Activated naive CD4-positive, alpha-beta T cell treated with anti-CD3 and anti-CD28 coated beads for 36 hours (primary cell): ENCODE measurements at regions not wholly inside any gene's neighbourhood (a gene's known extent, or its start where the extent isn't known, plus 50 kb on each side); places are given as distances from the start of the nearest gene placed in this dataset.
A peak's percentile ranks its signal among the peaks of the same experiment; 100 is the strongest.

Source experiments
- CTCF ChIA-PET: fragments of 350-600 bp; sonication (Branson Sonifier 250); formaldehyde crosslinking; loops from one replicate; lab custom pipeline; 2021; ENCODE audit warnings: antibody characterized with exemption; lab: Charles Lee
- DNase-seq: peaks from one replicate; pipeline ENCODE4 v3.0.0-alpha.2; 2020
- H3K27ac Mint-ChIP-seq: one replicate; pipeline ENCODE4 v1.8.0; 2021; ENCODE audit warnings: mild to moderate bottlenecking, mixed read lengths
- H3K27me3 Mint-ChIP-seq: one replicate; pipeline ENCODE4 v1.8.0; 2021; ENCODE audit warnings: low read depth, mixed read lengths
- H3K36me3 Mint-ChIP-seq: one replicate; pipeline ENCODE4 v1.8.0; 2021; ENCODE audit warnings: low read depth, mixed read lengths
- H3K4me1 Mint-ChIP-seq: one replicate; pipeline ENCODE4 v1.8.0; 2021; ENCODE audit warnings: low read depth, mixed read lengths
- H3K4me3 Mint-ChIP-seq: one replicate; pipeline ENCODE4 v1.8.0; 2021; ENCODE audit warnings: mild to moderate bottlenecking, moderate library complexity, mixed read lengths
- H3K9me3 Mint-ChIP-seq: one replicate; pipeline ENCODE4 v1.8.0; 2021; ENCODE audit warnings: mixed read lengths
- intact Hi-C: fragments of 100-400 bp; cut with micrococcal nuclease; formaldehyde crosslinking; loops from one replicate; pipeline ENCODE4 v1.15.1; 2023

GRCh38 chr5:3288325-3288724, 307.3 kb upstream of the IRX1 start:
- intact Hi-C loops, result no loop called here

DNA sequence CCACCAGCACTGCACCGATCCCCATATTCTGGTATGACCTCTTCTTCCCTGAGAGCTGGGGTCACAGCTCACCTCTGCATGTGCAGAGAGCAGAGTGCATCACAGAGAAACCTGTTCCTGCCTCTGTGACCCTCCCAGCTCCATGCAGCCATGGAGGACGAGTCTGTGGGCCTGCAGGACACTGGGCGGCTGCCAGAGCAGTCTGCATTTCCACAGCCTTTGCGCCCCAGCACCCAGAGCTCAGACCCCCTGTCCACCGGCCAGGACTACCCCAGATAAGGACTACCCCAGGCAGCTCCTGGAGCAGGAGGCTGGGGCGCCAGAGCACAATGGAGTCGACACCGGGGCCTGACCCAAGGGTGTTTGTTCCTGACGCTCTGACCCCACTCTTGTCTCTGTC, 308.1 kb upstream of the IRX1 start:
- CTCF ChIA-PET, result no interaction called here
- intact Hi-C loops, result no loop called here
- Mint-ChIP-seq H3K27me3 (no peaks in the 10 kb centered on the region), H3K27ac (no peak overlapping the region), H3K4me3 (no peak overlapping the region), H3K9me3 (no peaks in the 10 kb centered on the region), H3K36me3 (no peaks in the 10 kb centered on the region), H3K4me1 (no peaks in the 10 kb centered on the region)
- DNase-seq, result no peak

More at GRCh38 chr5:3288325-3288724, 307.3 kb upstream of the IRX1 start:
- DNase-seq, result no peak
- CTCF ChIA-PET, result no interaction called here
- H3K27ac Mint-ChIP-seq, result no peak overlapping the region
- no peak overlapping the region for H3K4me3 Mint-ChIP-seq
- no peaks in the 10 kb centered on the region for H3K4me1 Mint-ChIP-seq
- no peaks in the 10 kb centered on the region for H3K36me3 Mint-ChIP-seq
- H3K9me3 Mint-ChIP-seq, result no peaks in the 10 kb centered on the region
- H3K27me3 Mint-ChIP-seq, result no peaks in the 10 kb centered on the region

DNA sequence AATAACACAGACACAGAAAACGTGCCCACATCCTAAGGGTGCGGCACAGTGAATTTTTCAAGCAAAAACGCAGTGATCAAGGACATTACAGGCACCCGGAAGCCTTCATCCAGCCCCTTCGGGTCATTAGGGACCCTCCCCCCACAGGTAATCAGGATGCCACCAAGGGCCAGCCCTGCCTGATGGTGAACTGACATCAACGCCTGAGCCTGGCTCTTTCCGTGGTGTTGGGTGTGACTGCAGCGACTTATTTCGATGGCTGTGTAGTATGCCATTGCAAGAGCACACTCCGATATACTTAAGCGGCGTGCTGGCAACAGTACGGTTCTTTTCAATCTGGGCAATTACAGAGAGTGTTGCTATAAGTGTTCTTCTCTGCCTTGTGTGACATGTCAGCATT, 310.0 kb upstream of the IRX1 start:
- Mint-ChIP-seq H3K27me3 (no peaks in the 10 kb centered on the region), H3K36me3 (no peaks in the 10 kb centered on the region), H3K27ac (no peak overlapping the region), H3K4me3 (no peak overlapping the region), H3K4me1 (no peaks in the 10 kb centered on the region), H3K9me3 (no peaks in the 10 kb centered on the region)
- intact Hi-C loops, result no loop called here
- no peak for DNase-seq
- CTCF ChIA-PET, result no interaction called here

DNA sequence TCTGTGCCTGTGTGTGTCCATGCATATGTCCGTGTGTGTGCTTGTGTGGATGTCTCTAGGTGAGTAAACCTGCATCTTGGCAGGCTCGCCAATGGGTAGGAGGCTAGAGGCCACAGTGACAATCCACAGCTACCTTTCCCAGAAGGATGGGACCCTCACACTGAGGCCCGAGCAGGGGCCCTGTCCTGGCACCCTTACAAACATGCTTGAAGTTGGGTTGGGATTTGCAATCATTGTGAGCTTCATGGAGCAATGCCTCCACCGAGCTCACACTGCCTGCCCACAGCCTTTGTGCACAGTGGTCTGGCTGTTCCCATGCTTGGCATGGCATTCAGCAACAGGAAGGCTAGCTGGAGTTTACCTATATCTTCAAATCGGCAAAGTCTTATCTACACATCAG, 311.1 kb upstream of the IRX1 start:
- CTCF ChIA-PET, result no interaction called here
- DNase-seq, result no peak
- no peak overlapping the region for H3K4me3 Mint-ChIP-seq
- intact Hi-C loops, result no loop called here
- H3K27me3 Mint-ChIP-seq, result peaks cover 2% of the 10 kb centered on the region
- no peaks in the 10 kb centered on the region for H3K36me3 Mint-ChIP-seq
- H3K27ac Mint-ChIP-seq, result no peak overlapping the region
- no peaks in the 10 kb centered on the region for H3K9me3 Mint-ChIP-seq
- no peaks in the 10 kb centered on the region for H3K4me1 Mint-ChIP-seq

- CTCF ChIA-PET, result no interaction called here
- H3K27ac Mint-ChIP-seq, result no peak overlapping the region
- intact Hi-C loops, result no loop called here
- H3K36me3 Mint-ChIP-seq, result no peaks in the 10 kb centered on the region
- no peak for DNase-seq
- H3K9me3 Mint-ChIP-seq, result no peaks in the 10 kb centered on the region
- peaks cover 2% of the 10 kb centered on the region for H3K27me3 Mint-ChIP-seq
- H3K4me3 Mint-ChIP-seq, result no peak overlapping the region
- no peaks in the 10 kb centered on the region for H3K4me1 Mint-ChIP-seq
Measured at GRCh38 chr5:3282841-3283240, 312.8 kb upstream of the IRX1 start.

DNA sequence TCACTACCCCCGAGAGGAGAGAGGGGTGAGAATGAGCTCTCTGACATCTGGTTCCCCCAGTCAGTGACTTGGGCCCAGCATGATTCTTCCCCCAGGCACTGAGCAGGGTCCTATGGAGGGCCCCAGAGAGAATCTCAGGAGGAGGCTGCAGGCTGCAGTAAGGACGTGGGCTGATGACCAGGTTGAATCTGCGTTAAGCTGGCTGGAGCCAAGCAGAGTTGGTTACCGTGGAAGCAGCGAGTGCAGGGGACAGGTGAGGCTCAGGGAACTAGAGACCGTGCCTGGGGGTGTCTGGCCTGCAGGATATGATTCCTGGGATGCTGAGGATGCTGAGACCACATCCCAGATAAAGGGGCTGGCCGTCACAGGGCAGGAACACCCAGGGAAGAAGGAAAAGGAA, 314.3 kb upstream of the IRX1 start:
- intact Hi-C loops, result no loop called here
- peaks cover 2% of the 10 kb centered on the region for H3K27me3 Mint-ChIP-seq
- CTCF ChIA-PET, result no interaction called here
- no peak for DNase-seq
- H3K36me3 Mint-ChIP-seq, result no peaks in the 10 kb centered on the region
- no peak overlapping the region for H3K27ac Mint-ChIP-seq
- H3K4me1 Mint-ChIP-seq, result no peaks in the 10 kb centered on the region
- H3K4me3 Mint-ChIP-seq, result no peak overlapping the region
- no peaks in the 10 kb centered on the region for H3K9me3 Mint-ChIP-seq

GRCh38 chr5:3278643-3279042, 317.0 kb upstream of the IRX1 start:
- no peak overlapping the region for H3K27ac Mint-ChIP-seq
- H3K4me3 Mint-ChIP-seq, result no peak overlapping the region
- intact Hi-C loops, result no loop called here
- CTCF ChIA-PET, result no interaction called here
- H3K4me1 Mint-ChIP-seq, result no peaks in the 10 kb centered on the region
- peaks cover 1% of the 10 kb centered on the region for H3K9me3 Mint-ChIP-seq
- DNase-seq, result no peak
- H3K27me3 Mint-ChIP-seq, result peaks cover 2% of the 10 kb centered on the region
- H3K36me3 Mint-ChIP-seq, result peaks cover 2% of the 10 kb centered on the region

DNA sequence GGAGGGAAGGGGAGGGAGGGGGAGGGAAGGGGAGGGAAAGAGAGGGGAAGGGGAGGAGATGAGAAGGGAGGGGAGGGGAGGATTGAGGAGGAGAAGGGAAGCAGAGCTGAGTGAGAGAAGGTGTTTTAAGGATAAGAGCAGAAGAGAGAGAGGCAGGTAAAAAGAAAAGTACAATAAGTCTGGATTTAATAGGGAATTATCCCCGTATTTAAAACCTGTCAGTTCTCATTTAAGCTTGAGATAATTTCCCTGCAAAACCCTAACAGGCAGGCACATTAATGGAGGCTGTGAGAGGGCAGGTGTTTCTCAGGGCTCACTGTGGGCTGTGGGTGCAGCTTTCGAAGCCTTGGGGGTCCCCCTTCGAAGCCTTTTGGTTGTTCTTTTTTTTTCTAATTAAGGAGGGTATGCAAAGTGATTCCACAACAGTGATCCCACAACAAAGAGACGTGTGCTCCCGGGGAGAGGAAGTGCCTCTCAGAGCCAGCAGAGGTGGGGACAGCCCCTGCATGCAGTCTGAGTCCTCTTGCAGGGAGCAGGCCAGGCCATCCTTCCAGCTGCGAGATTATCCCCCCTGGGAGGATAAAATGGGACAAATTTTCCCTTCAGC, 317.9 kb upstream of the IRX1 start:
- Mint-ChIP-seq H3K4me3 (no peak overlapping the region), H3K27me3 (peaks cover 2% of the 10 kb centered on the region), H3K9me3 (peaks cover 1% of the 10 kb centered on the region), H3K4me1 (no peaks in the 10 kb centered on the region), H3K36me3 (peaks cover 2% of the 10 kb centered on the region), H3K27ac (no peak overlapping the region)
- CTCF ChIA-PET, result no interaction called here
- DNase-seq, result peak; percentile 57
- intact Hi-C loops, result no loop called here

GRCh38 chr5:3276896-3277295, 318.7 kb upstream of the IRX1 start:
- Mint-ChIP-seq H3K4me3 (no peak overlapping the region), H3K4me1 (no peaks in the 10 kb centered on the region), H3K27me3 (peaks cover 2% of the 10 kb centered on the region), H3K27ac (no peak overlapping the region), H3K36me3 (peaks cover 2% of the 10 kb centered on the region), H3K9me3 (peaks cover 1% of the 10 kb centered on the region)
- CTCF ChIA-PET, result no interaction called here
- DNase-seq, result no peak
- intact Hi-C loops, result no loop called here

GRCh38 chr5:3269395-3270169, 326.1 kb upstream of the IRX1 start:
- Mint-ChIP-seq H3K4me1 (no peaks in the 10 kb centered on the region), H3K4me3 (no peak overlapping the region), H3K9me3 (peaks cover 1% of the 10 kb centered on the region), H3K36me3 (no peaks in the 10 kb centered on the region), H3K27ac (no peak overlapping the region), H3K27me3 (peaks cover 2% of the 10 kb centered on the region)
- DNase-seq, result no peak
- intact Hi-C loops, result no loop called here
- CTCF ChIA-PET, result no interaction called here

- Mint-ChIP-seq H3K4me3 (no peak overlapping the region), H3K4me1 (no peaks in the 10 kb centered on the region), H3K9me3 (no peaks in the 10 kb centered on the region), H3K27ac (no peak overlapping the region), H3K27me3 (peaks cover 2% of the 10 kb centered on the region), H3K36me3 (no peaks in the 10 kb centered on the region)
- no peak for DNase-seq
- intact Hi-C loops, result no loop called here
- CTCF ChIA-PET, result no interaction called here
Measured at GRCh38 chr5:3268760-3269330, 326.8 kb upstream of the IRX1 start.

GRCh38 chr5:3266861-3267260, 328.8 kb upstream of the IRX1 start:
- intact Hi-C loops, result no loop called here
- Mint-ChIP-seq H3K36me3 (no peaks in the 10 kb centered on the region), H3K27ac (no peak overlapping the region), H3K4me3 (no peak overlapping the region), H3K4me1 (no peaks in the 10 kb centered on the region), H3K27me3 (peaks cover 2% of the 10 kb centered on the region), H3K9me3 (no peaks in the 10 kb centered on the region)
- CTCF ChIA-PET, result no interaction called here
- DNase-seq, result no peak

- Mint-ChIP-seq H3K4me1 (no peaks in the 10 kb centered on the region), H3K27ac (no peak overlapping the region), H3K27me3 (peaks cover 2% of the 10 kb centered on the region), H3K4me3 (no peak overlapping the region), H3K9me3 (no peaks in the 10 kb centered on the region), H3K36me3 (no peaks in the 10 kb centered on the region)
- intact Hi-C loops, result no loop called here
- no peak for DNase-seq
- CTCF ChIA-PET, result interaction anchor here (0.6 kb wide), 1 partner anchor 22 kb away, joined by 3 read pairs; no protein-coding TSS in a partner anchor
Measured at GRCh38 chr5:3265936-3266335, 329.7 kb upstream of the IRX1 start.
